Progenitor cell of endocrine pancreas (in vitro differentiated cells): ENCODE measurements at regions not wholly inside any gene's neighbourhood (a gene's known extent, or its start where the extent isn't known, plus 50 kb on each side); places are given as distances from the start of the nearest gene placed in this dataset.
A peak's percentile ranks its signal among the peaks of the same experiment; 100 is the strongest.

Experiments
- DNase-seq: peaks from one replicate; pipeline ENCODE4 v3.0.0; 2021; ENCODE audit warnings: low spot score; ENCODE audit not compliant: unreplicated experiment
- H3K27ac Mint-ChIP-seq: 2 replicates; pipeline ENCODE4 v1.8.0; 2021; ENCODE audit warnings: mild to moderate bottlenecking, moderate library complexity, mixed read lengths
- H3K27me3 Mint-ChIP-seq: 2 replicates; pipeline ENCODE4 v1.8.0; 2021; ENCODE audit warnings: mixed read lengths
- H3K36me3 Mint-ChIP-seq: 2 replicates; pipeline ENCODE4 v1.8.0; 2022; ENCODE audit warnings: mixed read lengths; ENCODE audit not compliant: insufficient read depth
- H3K4me1 Mint-ChIP-seq: 2 replicates; pipeline ENCODE4 v1.8.0; 2021; ENCODE audit warnings: low read depth, mixed read lengths
- H3K4me3 Mint-ChIP-seq: 2 replicates; pipeline ENCODE4 v1.8.0; 2021; ENCODE audit warnings: low read depth, mild to moderate bottlenecking, moderate library complexity, mixed read lengths
- H3K9me3 Mint-ChIP-seq: 2 replicates; pipeline ENCODE4 v1.8.0; 2021; ENCODE audit warnings: low read depth, mixed read lengths
- CTCF ChIP-seq: fragments of 200-600 bp; sonication (generic); IDR thresholded peaks from one replicate; pipeline ENCODE4 v1.5.0; 2021; ENCODE audit warnings: antibody characterized with exemption, mild to moderate bottlenecking; ENCODE audit not compliant: unreplicated experiment

- TF ChIP-seq CTCF = no peak
- DNase-seq = no peak
- H3K9me3 Mint-ChIP-seq = peaks cover 6% of the 10 kb centered on the region
- H3K36me3 Mint-ChIP-seq = no peaks in the 10 kb centered on the region
- no peak overlapping the region for H3K27ac Mint-ChIP-seq
- H3K4me1 Mint-ChIP-seq = peaks cover 2% of the 10 kb centered on the region
- no peak overlapping the region for H3K4me3 Mint-ChIP-seq
- H3K27me3 Mint-ChIP-seq = no peaks in the 10 kb centered on the region
Observed at GRCh38 chr10:121231079-121231478, 367.2 kb downstream of the FGFR2 start.

GRCh38 chr10:121232494-121232893 lies 365.8 kb downstream of the FGFR2 start:
- H3K9me3 Mint-ChIP-seq = peaks cover 10% of the 10 kb centered on the region
- no peaks in the 10 kb centered on the region for H3K27me3 Mint-ChIP-seq
- H3K4me3 Mint-ChIP-seq = no peak overlapping the region
- H3K36me3 Mint-ChIP-seq = no peaks in the 10 kb centered on the region
- no peak for DNase-seq
- peaks cover 2% of the 10 kb centered on the region for H3K4me1 Mint-ChIP-seq
- no peak overlapping the region for H3K27ac Mint-ChIP-seq
- TF ChIP-seq CTCF = no peak

GRCh38 chr10:121235692-121236091 lies 362.6 kb downstream of the FGFR2 start:
- TF ChIP-seq CTCF = no peak
- no peak for DNase-seq
- peaks cover 9% of the 10 kb centered on the region for H3K9me3 Mint-ChIP-seq
- no peak overlapping the region for H3K4me3 Mint-ChIP-seq
- no peaks in the 10 kb centered on the region for H3K36me3 Mint-ChIP-seq
- peaks cover 8% of the 10 kb centered on the region for H3K4me1 Mint-ChIP-seq
- H3K27me3 Mint-ChIP-seq = no peaks in the 10 kb centered on the region
- H3K27ac Mint-ChIP-seq = no peak overlapping the region

- no peak for DNase-seq
- Mint-ChIP-seq H3K27me3 (no peaks in the 10 kb centered on the region), H3K36me3 (no peaks in the 10 kb centered on the region), H3K4me3 (no peak overlapping the region), H3K27ac (no peak overlapping the region), H3K9me3 (peaks cover 4% of the 10 kb centered on the region), H3K4me1 (peaks cover 8% of the 10 kb centered on the region)
- TF ChIP-seq CTCF = no peak
Observed at GRCh38 chr10:121236621-121237020, 361.6 kb downstream of the FGFR2 start.

GRCh38 chr10:121237718-121238117 lies 360.5 kb downstream of the FGFR2 start:
- peak; percentile 23 for TF ChIP-seq CTCF
- Mint-ChIP-seq H3K27me3 (no peaks in the 10 kb centered on the region), H3K4me3 (no peak overlapping the region), H3K27ac (no peak overlapping the region), H3K36me3 (no peaks in the 10 kb centered on the region), H3K4me1 (peaks cover 8% of the 10 kb centered on the region), H3K9me3 (peaks cover 4% of the 10 kb centered on the region)
- DNase-seq = no peak
